Suprapubic skin (tissue), 4 donors: ENCODE measurements at regions not wholly inside any gene's neighbourhood (a gene's known extent, or its start where the extent isn't known, plus 50 kb on each side); places are given as distances from the start of the nearest gene placed in this dataset.

Experiments
- DNase-seq, 2 donors: peaks; one replicate each; pipeline ENCODE4 v3.0.0-alpha.2; 2019; ENCODE audit warnings: low spot score in 2 of 2
- H3K27ac ChIP-seq: fragments of 200-600 bp; sonication (generic); one replicate; pipeline ENCODE4 v1.5.1; 2019
- H3K27me3 ChIP-seq: fragments of 200-600 bp; sonication (generic); one replicate; pipeline ENCODE4 v1.5.1; 2019
- H3K36me3 ChIP-seq: fragments of 200-600 bp; sonication (generic); one replicate; pipeline ENCODE4 v1.5.1; 2019
- H3K4me1 ChIP-seq: fragments of 200-600 bp; sonication (generic); one replicate; pipeline ENCODE4 v1.5.1; 2019
- H3K4me3 ChIP-seq: fragments of 200-600 bp; sonication (generic); one replicate; pipeline ENCODE4 v1.5.1; 2019; ENCODE audit warnings: mild to moderate bottlenecking
- H3K9me3 ChIP-seq: fragments of 200-600 bp; sonication (generic); one replicate; pipeline ENCODE4 v1.5.1; 2019
- EP300 ChIP-seq: sonication (generic); formaldehyde crosslinking; IDR thresholded peaks from one replicate; pipeline ENCODE4 v1.6.1; 2017; ENCODE audit warnings: antibody characterized with exemption
- POLR2A ChIP-seq, 2 donors: fragments of 450-650 bp; IDR thresholded peaks; one replicate each; pipeline ENCODE4 v1.6.1; 2017; ENCODE audit warnings: antibody characterized with exemption in 2 of 2, mild to moderate bottlenecking in 2 of 2, moderate library complexity in 2 of 2
- POLR2AphosphoS5 ChIP-seq, 3 donors: sonication (generic); formaldehyde crosslinking; IDR thresholded peaks; one replicate each; pipeline ENCODE4 v1.6.1; 2017; ENCODE audit warnings: antibody characterized with exemption in 3 of 3
- WGBS: methylation state at CpG from one replicate; pipeline ENCODE4 v1.1.5; 2018; 5-methylcytosine and 5-hydroxymethylcytosine counted together
- TF ChIP-seq, protein P1 (sequence below), 2 donors: fragments of 200-600 bp in 1 of 2; fragments of 450-650 bp in 1 of 2; sonication (generic) in 1 of 2; IDR thresholded peaks; one replicate each; pipeline ENCODE4 v1.5.1; 2016 to 2019; ENCODE audit warnings: antibody characterized with exemption in 2 of 2, mild to moderate bottlenecking in 1 of 2, moderate library complexity in 1 of 2

- 77% methylated on average over 1 of the region's 1 CpG for whole genome bisulfite sequencing
- TF ChIP-seq POLR2AphosphoS5 (IDR thresholded peaks at IDR 0.05) (no peak), EP300 (no peak), POLR2A (IDR thresholded peaks at IDR 0.05) (no peak)
- TF ChIP-seq, protein P1, sequence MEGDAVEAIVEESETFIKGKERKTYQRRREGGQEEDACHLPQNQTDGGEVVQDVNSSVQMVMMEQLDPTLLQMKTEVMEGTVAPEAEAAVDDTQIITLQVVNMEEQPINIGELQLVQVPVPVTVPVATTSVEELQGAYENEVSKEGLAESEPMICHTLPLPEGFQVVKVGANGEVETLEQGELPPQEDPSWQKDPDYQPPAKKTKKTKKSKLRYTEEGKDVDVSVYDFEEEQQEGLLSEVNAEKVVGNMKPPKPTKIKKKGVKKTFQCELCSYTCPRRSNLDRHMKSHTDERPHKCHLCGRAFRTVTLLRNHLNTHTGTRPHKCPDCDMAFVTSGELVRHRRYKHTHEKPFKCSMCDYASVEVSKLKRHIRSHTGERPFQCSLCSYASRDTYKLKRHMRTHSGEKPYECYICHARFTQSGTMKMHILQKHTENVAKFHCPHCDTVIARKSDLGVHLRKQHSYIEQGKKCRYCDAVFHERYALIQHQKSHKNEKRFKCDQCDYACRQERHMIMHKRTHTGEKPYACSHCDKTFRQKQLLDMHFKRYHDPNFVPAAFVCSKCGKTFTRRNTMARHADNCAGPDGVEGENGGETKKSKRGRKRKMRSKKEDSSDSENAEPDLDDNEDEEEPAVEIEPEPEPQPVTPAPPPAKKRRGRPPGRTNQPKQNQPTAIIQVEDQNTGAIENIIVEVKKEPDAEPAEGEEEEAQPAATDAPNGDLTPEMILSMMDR (IDR thresholded peaks at IDR 0.05), result no peak
- Histone ChIP-seq H3K4me3 (no peak overlapping the region), H3K36me3 (no peaks in the 10 kb centered on the region), H3K27ac (no peak overlapping the region), H3K4me1 (no peaks in the 10 kb centered on the region), H3K9me3 (no peaks in the 10 kb centered on the region), H3K27me3 (no peaks in the 10 kb centered on the region)
- no peak for DNase-seq
Measured at GRCh38 chr15:97013491-97013890, 683.0 kb downstream of the NR2F2 start.

- H3K27me3 ChIP-seq, result no peaks in the 10 kb centered on the region
- no peaks in the 10 kb centered on the region for H3K9me3 ChIP-seq
- no peaks in the 10 kb centered on the region for H3K36me3 ChIP-seq
- no peak overlapping the region for H3K4me3 ChIP-seq
- no peaks in the 10 kb centered on the region for H3K4me1 ChIP-seq
- no peak overlapping the region for H3K27ac ChIP-seq
- no peak for DNase-seq
- 56% methylated on average over 2 of the region's 2 CpGs for WGBS
- TF ChIP-seq POLR2AphosphoS5 (IDR thresholded peaks at IDR 0.05) (no peak), EP300 (no peak), POLR2A (IDR thresholded peaks at IDR 0.05) (no peak)
- TF ChIP-seq, protein P1 (IDR thresholded peaks at IDR 0.05), result no peak
Measured at GRCh38 chr15:97014001-97014400, 683.5 kb downstream of the NR2F2 start.

GRCh38 chr15:97023488-97023844, 693.0 kb downstream of the NR2F2 start:
- Histone ChIP-seq H3K4me3 (no peak overlapping the region), H3K36me3 (no peaks in the 10 kb centered on the region), H3K27me3 (no peaks in the 10 kb centered on the region), H3K27ac (no peak overlapping the region), H3K9me3 (no peaks in the 10 kb centered on the region), H3K4me1 (no peaks in the 10 kb centered on the region)
- WGBS, result 34% methylated on average over 1 of the region's 1 CpG
- DNase-seq, result no peak
- TF ChIP-seq POLR2AphosphoS5 (IDR thresholded peaks at IDR 0.05), result no peak
- TF ChIP-seq, protein P1 (IDR thresholded peaks at IDR 0.05), result no peak
- TF ChIP-seq EP300, result no peak
- TF ChIP-seq POLR2A (IDR thresholded peaks at IDR 0.05), result no peak

- Histone ChIP-seq H3K27me3 (no peaks in the 10 kb centered on the region), H3K27ac (no peak overlapping the region), H3K9me3 (peaks cover 9% of the 10 kb centered on the region), H3K4me1 (no peaks in the 10 kb centered on the region), H3K4me3 (no peak overlapping the region), H3K36me3 (no peaks in the 10 kb centered on the region)
- whole genome bisulfite sequencing, result 68% methylated on average over 2 of the region's 2 CpGs
- TF ChIP-seq, protein P1 (IDR thresholded peaks at IDR 0.05), result no peak
- TF ChIP-seq POLR2A (IDR thresholded peaks at IDR 0.05), result no peak
- TF ChIP-seq POLR2AphosphoS5 (IDR thresholded peaks at IDR 0.05), result no peak
- TF ChIP-seq EP300, result no peak
- no peak for DNase-seq
Measured at GRCh38 chr15:97026781-97027180, 696.3 kb downstream of the NR2F2 start.

DNA sequence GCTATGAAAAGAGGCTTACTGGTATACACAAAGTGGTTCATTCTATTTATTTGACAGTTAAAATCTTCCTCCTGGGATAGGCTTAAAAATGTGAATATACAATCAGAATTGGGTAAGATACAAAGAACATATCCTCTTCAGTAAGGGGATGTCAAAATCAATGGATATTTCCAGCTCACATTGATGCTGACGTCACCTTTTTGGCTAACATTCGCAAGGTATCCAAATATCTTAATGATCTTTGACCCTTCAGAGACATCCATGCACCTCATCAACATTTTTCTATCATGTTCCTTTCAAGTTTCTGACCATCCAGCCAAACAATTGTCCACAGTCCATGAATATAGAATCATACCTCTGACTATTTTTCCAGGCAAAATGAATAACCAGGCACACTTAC, 697.3 kb downstream of the NR2F2 start:
- Histone ChIP-seq H3K4me3 (no peak overlapping the region), H3K27ac (no peak overlapping the region), H3K9me3 (peaks cover 9% of the 10 kb centered on the region), H3K36me3 (no peaks in the 10 kb centered on the region), H3K4me1 (no peaks in the 10 kb centered on the region), H3K27me3 (no peaks in the 10 kb centered on the region)
- TF ChIP-seq EP300 (no peak), POLR2A (IDR thresholded peaks at IDR 0.05) (no peak), POLR2AphosphoS5 (IDR thresholded peaks at IDR 0.05) (no peak)
- TF ChIP-seq, protein P1 (IDR thresholded peaks at IDR 0.05), result no peak
- WGBS, result 86% methylated on average over 2 of the region's 2 CpGs
- no peak for DNase-seq
